GM23338 (cell line): ENCODE measurements at regions not wholly inside any gene's neighbourhood (a gene's known extent, or its start where the extent isn't known, plus 50 kb on each side); places are given as distances from the start of the nearest gene placed in this dataset.

Experiments used
- ATAC-seq: fragments of 200-7000 bp; cut with Tn5 transposase; 3 replicates; pipeline ENCODE4 v1.9.1; 2020
- DNase-seq: peaks from one replicate; pipeline ENCODE4 v3.0.0-alpha.2; 2015; ENCODE audit warnings: low spot score
- H2AFZ ChIP-seq: fragments of 200-600 bp; sonication (generic); 2 replicates; pipeline ENCODE4 v1.8.0; 2016; ENCODE audit warnings: antibody characterized with exemption, mild to moderate bottlenecking, moderate library complexity
- H3F3A ChIP-seq: fragments of 200-600 bp; sonication (generic); replicated peaks from 2 replicates; pipeline ENCODE4 v1.8.0; 2017; ENCODE audit warnings: antibody characterized with exemption, mixed run types, low read depth
- H3K27ac ChIP-seq: fragments of 200-600 bp; sonication (generic); 2 replicates; pipeline ENCODE4 v1.6.1; 2016; ENCODE audit warnings: low read depth
- H3K27me3 ChIP-seq: fragments of 200-600 bp; sonication (generic); 2 replicates; pipeline ENCODE4 v1.8.0; 2016; ENCODE audit warnings: mild to moderate bottlenecking, mixed run types, moderate library complexity; ENCODE audit not compliant: insufficient read depth
- H3K36me3 ChIP-seq: fragments of 200-600 bp; sonication (generic); 2 replicates; pipeline ENCODE4 v1.8.0; 2016; ENCODE audit warnings: mild to moderate bottlenecking; ENCODE audit not compliant: insufficient read depth
- H3K4me1 ChIP-seq: fragments of 200-600 bp; sonication (generic); 2 replicates; pipeline ENCODE4 v1.8.0; 2016; ENCODE audit warnings: mild to moderate bottlenecking, moderate library complexity; ENCODE audit not compliant: insufficient read depth
- H3K4me2 ChIP-seq: fragments of 200-600 bp; sonication (generic); 2 replicates; pipeline ENCODE4 v1.7.1; 2017; ENCODE audit warnings: mixed run types
- H3K4me3 ChIP-seq: fragments of 200-600 bp; sonication (generic); 2 replicates; pipeline ENCODE4 v1.6.1; 2016; ENCODE audit warnings: mixed run types
- H3K79me2 ChIP-seq: fragments of 200-600 bp; sonication (generic); replicated peaks from 2 replicates; pipeline ENCODE4 v1.8.0; 2017; ENCODE audit warnings: mild to moderate bottlenecking; ENCODE audit not compliant: insufficient read depth
- H3K9me2 ChIP-seq: fragments of 200-600 bp; sonication (generic); 2 replicates; pipeline ENCODE4 v1.8.0; 2017; ENCODE audit not compliant: insufficient read depth
- H4K20me1 ChIP-seq: fragments of 200-600 bp; sonication (generic); replicated peaks from 2 replicates; pipeline ENCODE4 v1.8.0; 2017; ENCODE audit warnings: mild to moderate bottlenecking; ENCODE audit not compliant: insufficient read depth
- H3K27ac Mint-ChIP-seq: 2 replicates; pipeline ENCODE4 v1.8.0; 2020; ENCODE audit warnings: inconsistent platforms, mild to moderate bottlenecking, moderate library complexity, mixed read lengths
- H3K27me3 Mint-ChIP-seq: 3 replicates; pipeline ENCODE4 v1.8.0; 2022; ENCODE audit warnings: low read depth, mild to moderate bottlenecking, moderate library complexity, mixed read lengths, inconsistent platforms; ENCODE audit not compliant: insufficient read depth, poor library complexity
- H3K36me3 Mint-ChIP-seq: 3 replicates; pipeline ENCODE4 v1.8.0; 2021; ENCODE audit warnings: low read depth, mild to moderate bottlenecking, inconsistent platforms, moderate library complexity, mixed read lengths
- H3K4me1 Mint-ChIP-seq: 3 replicates; pipeline ENCODE4 v1.8.0; 2020; ENCODE audit warnings: mild to moderate bottlenecking, inconsistent platforms, mixed read lengths
- H3K4me3 Mint-ChIP-seq: 3 replicates; pipeline ENCODE4 v1.8.0; 2021; ENCODE audit warnings: moderate library complexity, mild to moderate bottlenecking, inconsistent platforms, mixed read lengths
- H3K9me3 Mint-ChIP-seq: 3 replicates; pipeline ENCODE4 v1.8.0; 2020; ENCODE audit warnings: moderate library complexity, mild to moderate bottlenecking, inconsistent platforms, mixed read lengths
- CREB1 ChIP-seq: fragments of 250-450 bp; sonication (Bioruptor Pico); IDR thresholded peaks from 2 replicates; pipeline ENCODE4 v1.5.0; 2020; ENCODE audit warnings: low read depth, mild to moderate bottlenecking, moderate library complexity
- CTCF ChIP-seq, 2 experiments: fragments of 200-600 bp in 1 of 2; sonication (generic) in 1 of 2; conservative IDR thresholded peaks; 2 replicates each; pipeline versions ENCODE4 v1.5.1 to v1.6.1; 2016 to 2017; ENCODE audit warnings: antibody characterized with exemption in 2 of 2, low read depth in 2 of 2, mild to moderate bottlenecking in 2 of 2, moderate library complexity in 1 of 2
- ETS1 ChIP-seq: IDR thresholded peaks from 2 replicates; pipeline ENCODE4 v1.6.1; 2016; ENCODE audit warnings: antibody characterized with exemption
- JUNB ChIP-seq: IDR thresholded peaks from one replicate; pipeline ENCODE4 v1.6.1; 2016; ENCODE audit warnings: antibody characterized with exemption; ENCODE audit not compliant: unreplicated experiment
- REST ChIP-seq: IDR thresholded peaks from one replicate; pipeline ENCODE4 v1.6.1; 2018; ENCODE audit warnings: antibody characterized with exemption; ENCODE audit not compliant: unreplicated experiment
- STAT1 ChIP-seq: IDR thresholded peaks from one replicate; pipeline ENCODE4 v1.6.1; 2016; ENCODE audit warnings: antibody characterized with exemption; ENCODE audit not compliant: unreplicated experiment
- TF ChIP-seq, protein P1 (sequence below): fragments of 250-450 bp; sonication (Bioruptor Pico); IDR thresholded peaks from 2 replicates; pipeline ENCODE4 v1.5.0; 2020; ENCODE audit warnings: mild to moderate bottlenecking, moderate library complexity

DNA sequence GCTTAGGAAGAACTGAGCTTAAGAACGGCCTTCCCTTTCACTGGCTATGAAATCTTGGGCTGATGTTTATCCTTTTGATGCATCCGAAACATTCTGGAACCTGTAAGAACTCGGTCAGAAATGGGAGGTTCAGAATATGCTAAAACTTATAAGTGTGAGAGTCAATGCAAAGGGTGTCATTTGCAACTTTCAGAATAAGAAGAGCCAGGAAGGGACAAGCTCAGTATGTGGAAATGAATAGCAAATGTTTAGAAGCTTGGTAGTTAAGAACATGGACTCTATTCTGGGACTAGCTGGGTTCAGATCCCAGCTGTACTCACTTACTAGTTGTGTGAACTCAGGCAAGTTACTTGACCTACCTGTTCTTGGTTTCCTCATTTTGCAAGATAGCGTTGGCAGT, 234.1 kb downstream of the OMA1 start:
- Histone ChIP-seq H3K27me3 (no peaks in the 10 kb centered on the region), H3F3A (no peaks in the 10 kb centered on the region), H3K4me2 (no peak overlapping the region), H3K27ac (no peak overlapping the region), H3K36me3 (no peaks in the 10 kb centered on the region), H2AFZ (0 out of 2 replicates have a peak overlapping the region, but pooled peaks have one; percentile 8), H4K20me1 (no peaks in the 10 kb centered on the region), H3K79me2 (no peaks in the 10 kb centered on the region), H3K9me2 (peaks cover 6% of the 10 kb centered on the region; the same call in 1 of the 2 replicates), H3K4me1 (peaks cover 20% of the 10 kb centered on the region), H3K4me3 (no peak overlapping the region)
- no peak overlapping the region for H3K4me3 Mint-ChIP-seq
- no peaks in the 10 kb centered on the region for H3K9me3 Mint-ChIP-seq
- H3K4me1 Mint-ChIP-seq: peaks cover 24% of the 10 kb centered on the region
- DNase-seq (no peak), ATAC-seq (no peak)
- no peak overlapping the region for H3K27ac Mint-ChIP-seq
- TF ChIP-seq, protein P1, sequence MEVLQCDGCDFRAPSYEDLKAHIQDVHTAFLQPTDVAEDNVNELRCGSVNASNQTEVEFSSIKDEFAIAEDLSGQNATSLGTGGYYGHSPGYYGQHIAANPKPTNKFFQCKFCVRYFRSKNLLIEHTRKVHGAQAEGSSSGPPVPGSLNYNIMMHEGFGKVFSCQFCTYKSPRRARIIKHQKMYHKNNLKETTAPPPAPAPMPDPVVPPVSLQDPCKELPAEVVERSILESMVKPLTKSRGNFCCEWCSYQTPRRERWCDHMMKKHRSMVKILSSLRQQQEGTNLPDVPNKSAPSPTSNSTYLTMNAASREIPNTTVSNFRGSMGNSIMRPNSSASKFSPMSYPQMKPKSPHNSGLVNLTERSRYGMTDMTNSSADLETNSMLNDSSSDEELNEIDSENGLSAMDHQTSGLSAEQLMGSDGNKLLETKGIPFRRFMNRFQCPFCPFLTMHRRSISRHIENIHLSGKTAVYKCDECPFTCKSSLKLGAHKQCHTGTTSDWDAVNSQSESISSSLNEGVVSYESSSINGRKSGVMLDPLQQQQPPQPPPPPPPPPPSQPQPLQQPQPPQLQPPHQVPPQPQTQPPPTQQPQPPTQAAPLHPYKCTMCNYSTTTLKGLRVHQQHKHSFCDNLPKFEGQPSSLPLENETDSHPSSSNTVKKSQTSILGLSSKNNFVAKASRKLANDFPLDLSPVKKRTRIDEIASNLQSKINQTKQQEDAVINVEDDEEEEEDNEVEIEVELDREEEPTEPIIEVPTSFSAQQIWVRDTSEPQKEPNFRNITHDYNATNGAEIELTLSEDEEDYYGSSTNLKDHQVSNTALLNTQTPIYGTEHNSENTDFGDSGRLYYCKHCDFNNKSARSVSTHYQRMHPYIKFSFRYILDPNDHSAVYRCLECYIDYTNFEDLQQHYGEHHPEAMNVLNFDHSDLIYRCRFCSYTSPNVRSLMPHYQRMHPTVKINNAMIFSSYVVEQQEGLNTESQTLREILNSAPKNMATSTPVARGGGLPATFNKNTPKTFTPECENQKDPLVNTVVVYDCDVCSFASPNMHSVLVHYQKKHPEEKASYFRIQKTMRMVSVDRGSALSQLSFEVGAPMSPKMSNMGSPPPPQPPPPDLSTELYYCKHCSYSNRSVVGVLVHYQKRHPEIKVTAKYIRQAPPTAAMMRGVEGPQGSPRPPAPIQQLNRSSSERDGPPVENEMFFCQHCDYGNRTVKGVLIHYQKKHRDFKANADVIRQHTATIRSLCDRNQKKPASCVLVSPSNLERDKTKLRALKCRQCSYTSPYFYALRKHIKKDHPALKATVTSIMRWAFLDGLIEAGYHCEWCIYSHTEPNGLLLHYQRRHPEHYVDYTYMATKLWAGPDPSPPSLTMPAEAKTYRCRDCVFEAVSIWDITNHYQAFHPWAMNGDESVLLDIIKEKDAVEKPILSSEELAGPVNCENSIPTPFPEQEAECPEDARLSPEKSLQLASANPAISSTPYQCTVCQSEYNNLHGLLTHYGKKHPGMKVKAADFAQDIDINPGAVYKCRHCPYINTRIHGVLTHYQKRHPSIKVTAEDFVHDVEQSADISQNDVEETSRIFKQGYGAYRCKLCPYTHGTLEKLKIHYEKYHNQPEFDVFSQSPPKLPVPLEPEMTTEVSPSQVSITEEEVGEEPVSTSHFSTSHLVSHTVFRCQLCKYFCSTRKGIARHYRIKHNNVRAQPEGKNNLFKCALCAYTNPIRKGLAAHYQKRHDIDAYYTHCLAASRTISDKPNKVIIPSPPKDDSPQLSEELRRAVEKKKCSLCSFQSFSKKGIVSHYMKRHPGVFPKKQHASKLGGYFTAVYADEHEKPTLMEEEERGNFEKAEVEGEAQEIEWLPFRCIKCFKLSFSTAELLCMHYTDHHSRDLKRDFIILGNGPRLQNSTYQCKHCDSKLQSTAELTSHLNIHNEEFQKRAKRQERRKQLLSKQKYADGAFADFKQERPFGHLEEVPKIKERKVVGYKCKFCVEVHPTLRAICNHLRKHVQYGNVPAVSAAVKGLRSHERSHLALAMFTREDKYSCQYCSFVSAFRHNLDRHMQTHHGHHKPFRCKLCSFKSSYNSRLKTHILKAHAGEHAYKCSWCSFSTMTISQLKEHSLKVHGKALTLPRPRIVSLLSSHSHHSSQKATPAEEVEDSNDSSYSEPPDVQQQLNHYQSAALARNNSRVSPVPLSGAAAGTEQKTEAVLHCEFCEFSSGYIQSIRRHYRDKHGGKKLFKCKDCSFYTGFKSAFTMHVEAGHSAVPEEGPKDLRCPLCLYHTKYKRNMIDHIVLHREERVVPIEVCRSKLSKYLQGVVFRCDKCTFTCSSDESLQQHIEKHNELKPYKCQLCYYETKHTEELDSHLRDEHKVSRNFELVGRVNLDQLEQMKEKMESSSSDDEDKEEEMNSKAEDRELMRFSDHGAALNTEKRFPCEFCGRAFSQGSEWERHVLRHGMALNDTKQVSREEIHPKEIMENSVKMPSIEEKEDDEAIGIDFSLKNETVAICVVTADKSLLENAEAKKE: no peak
- TF ChIP-seq STAT1: no peak
- no peak for TF ChIP-seq JUNB
- TF ChIP-seq CTCF (conservative IDR thresholded peaks at IDR 0.05; ENCODE audit: low read depth in 2 of 2): no peak
- no peak for TF ChIP-seq ETS1
- no peak for TF ChIP-seq REST
- no peak for TF ChIP-seq CREB1 (CRISPR knock-in tag)
- peaks cover 2% of the 10 kb centered on the region for H3K27me3 Mint-ChIP-seq
- H3K36me3 Mint-ChIP-seq: no peaks in the 10 kb centered on the region
